ENCODE measurements at regions not wholly inside any gene's neighbourhood (a gene's known extent, or its start where the extent isn't known, plus 50 kb on each side); places are given as distances from the start of the nearest gene placed in this dataset.
"Not testable (repeated sequence)": the region's sequence is repeated elsewhere in the genome, so short reads cannot be mapped to it uniquely, and the experiment has no call there.

DNA sequence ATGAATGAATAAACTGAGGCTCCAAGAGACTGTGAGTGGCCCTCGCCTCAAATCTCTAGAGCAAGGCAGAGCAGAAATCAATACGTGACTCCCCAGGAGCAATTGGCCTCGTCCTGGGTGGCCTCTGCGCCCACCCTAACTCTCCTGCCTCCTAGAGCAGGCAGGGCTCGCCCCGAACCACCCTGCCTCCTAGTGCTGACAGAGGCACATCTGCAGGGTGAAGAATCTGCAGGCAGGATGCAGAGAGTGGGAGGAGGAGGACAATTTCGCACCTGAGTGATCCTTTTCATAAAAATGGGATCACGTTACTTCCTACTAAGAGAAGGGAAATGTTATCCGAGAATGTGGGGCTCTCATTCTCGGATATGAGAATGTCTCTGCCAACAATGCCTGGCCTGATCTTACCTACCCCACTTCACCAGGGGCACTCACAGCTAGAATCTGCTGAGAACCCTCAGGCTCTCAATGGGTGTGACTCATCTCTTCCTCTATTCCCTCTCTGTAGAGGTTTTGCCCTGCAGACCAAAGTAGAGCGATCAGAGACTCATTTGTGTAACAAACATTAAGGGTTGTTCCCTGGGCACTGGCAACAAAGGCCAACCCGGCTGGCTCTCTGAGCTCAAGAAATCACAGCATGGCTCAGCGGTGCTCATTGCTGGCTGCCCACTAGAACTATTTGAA lies 61.7 kb upstream of the BCL2L14 start:
- POLR2A ChIA-PET: no interaction called here
- Histone ChIP-seq H3K9me3 (ENCODE audit: control insufficient read depth, insufficient read depth, low read length) (no peaks in the 10 kb centered on the region), H3K27me3 (ENCODE audit: control insufficient read depth, insufficient read depth, low read length) (no peaks in the 10 kb centered on the region), H3K4me3 (ENCODE audit: low read depth, low read length) (no peak overlapping the region), H3K27ac (ENCODE audit: low read depth, low read length) (no peak overlapping the region)
- DNase-seq (ENCODE audit: low read depth, low spot score): no peak
- CTCF ChIA-PET: no interaction called here
- TF ChIP-seq, protein P1, sequence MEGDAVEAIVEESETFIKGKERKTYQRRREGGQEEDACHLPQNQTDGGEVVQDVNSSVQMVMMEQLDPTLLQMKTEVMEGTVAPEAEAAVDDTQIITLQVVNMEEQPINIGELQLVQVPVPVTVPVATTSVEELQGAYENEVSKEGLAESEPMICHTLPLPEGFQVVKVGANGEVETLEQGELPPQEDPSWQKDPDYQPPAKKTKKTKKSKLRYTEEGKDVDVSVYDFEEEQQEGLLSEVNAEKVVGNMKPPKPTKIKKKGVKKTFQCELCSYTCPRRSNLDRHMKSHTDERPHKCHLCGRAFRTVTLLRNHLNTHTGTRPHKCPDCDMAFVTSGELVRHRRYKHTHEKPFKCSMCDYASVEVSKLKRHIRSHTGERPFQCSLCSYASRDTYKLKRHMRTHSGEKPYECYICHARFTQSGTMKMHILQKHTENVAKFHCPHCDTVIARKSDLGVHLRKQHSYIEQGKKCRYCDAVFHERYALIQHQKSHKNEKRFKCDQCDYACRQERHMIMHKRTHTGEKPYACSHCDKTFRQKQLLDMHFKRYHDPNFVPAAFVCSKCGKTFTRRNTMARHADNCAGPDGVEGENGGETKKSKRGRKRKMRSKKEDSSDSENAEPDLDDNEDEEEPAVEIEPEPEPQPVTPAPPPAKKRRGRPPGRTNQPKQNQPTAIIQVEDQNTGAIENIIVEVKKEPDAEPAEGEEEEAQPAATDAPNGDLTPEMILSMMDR (IDR thresholded peaks at IDR 0.05; ENCODE audit: low read depth, low read length): no peak

DNA sequence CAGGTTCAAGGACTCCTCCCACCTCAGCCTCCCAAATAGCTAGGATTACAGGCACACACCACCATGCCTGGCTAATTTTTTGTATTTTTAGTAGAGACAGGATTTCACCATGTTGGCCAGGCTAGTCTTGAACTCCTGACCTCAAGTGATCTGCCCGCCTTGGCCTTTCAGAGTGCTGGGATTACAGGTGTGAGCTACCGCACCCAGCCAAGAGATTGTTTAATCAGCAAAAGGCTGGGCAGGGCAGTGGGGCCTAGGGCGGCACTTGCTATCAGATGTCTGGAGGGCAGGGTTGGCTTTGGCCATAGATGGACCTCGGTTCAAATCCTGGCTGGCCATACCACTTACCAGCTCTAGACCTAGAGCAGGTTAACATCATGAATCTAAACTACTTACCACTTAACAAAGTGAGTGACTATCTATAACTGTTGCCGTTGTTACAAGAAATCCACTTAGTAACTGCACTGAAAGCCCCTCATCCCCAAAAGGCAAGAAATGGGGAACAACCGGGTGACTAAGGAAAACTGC lies 60.9 kb upstream of the BCL2L14 start:
- DNase-seq (ENCODE audit: low read depth, low spot score); H3K27me3 ChIP-seq (ENCODE audit: control insufficient read depth, insufficient read depth, low read length); POLR2A ChIA-PET; H3K9me3 ChIP-seq (ENCODE audit: control insufficient read depth, insufficient read depth, low read length); H3K27ac ChIP-seq (ENCODE audit: low read depth, low read length); H3K4me3 ChIP-seq (ENCODE audit: low read depth, low read length); CTCF ChIA-PET: not testable (repeated sequence)

DNA sequence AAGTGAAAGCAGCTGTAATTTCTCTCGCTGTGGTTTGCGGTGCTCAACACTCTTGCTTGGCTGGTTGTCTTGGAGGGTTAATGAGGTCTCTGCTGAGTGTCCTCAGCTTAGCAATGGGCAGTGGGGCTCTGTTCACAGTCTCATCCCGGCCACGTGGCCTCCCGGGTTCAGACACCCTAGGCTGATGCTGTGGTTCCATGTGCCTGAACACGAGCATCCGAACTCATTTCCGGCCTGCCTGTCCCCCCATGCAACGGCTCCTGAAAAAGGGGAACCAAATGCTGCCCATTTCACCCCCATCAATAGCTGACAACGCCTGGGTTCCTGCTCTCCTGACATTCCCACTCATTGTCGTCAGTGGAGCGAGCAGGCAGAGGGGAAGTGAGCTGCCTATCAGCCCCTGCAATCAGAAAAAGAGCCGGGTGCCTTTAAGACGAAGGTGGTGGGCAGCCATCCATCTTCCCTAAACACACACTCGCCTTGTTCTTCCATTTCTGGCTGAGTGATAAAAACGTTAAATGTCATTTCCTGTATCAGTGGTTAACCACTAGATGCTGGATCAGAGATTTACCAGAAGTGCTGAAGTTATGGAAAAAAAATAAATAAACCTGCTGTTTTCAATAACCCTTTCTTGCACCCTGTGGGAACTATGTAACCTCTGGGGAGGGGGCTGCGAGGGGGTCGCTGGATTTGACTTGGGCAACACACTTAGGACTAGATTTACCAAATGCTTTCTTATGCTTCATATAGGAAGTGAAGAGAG lies 60.3 kb upstream of the BCL2L14 start:
- no peak for DNase-seq (ENCODE audit: low read depth, low spot score)
- no peaks in the 10 kb centered on the region for H3K27me3 ChIP-seq (ENCODE audit: control insufficient read depth, insufficient read depth, low read length)
- H3K27ac ChIP-seq (ENCODE audit: low read depth, low read length): no peak overlapping the region
- no peaks in the 10 kb centered on the region for H3K9me3 ChIP-seq (ENCODE audit: control insufficient read depth, insufficient read depth, low read length)
- TF ChIP-seq, protein P1 (IDR thresholded peaks at IDR 0.05; ENCODE audit: low read depth, low read length): no peak
- CTCF ChIA-PET: no interaction called here
- POLR2A ChIA-PET: interaction anchor here (0.5 kb wide), 1 partner anchor 363 kb away, joined by 4 read pairs; no protein-coding TSS in a partner anchor
- H3K4me3 ChIP-seq (ENCODE audit: low read depth, low read length): no peak overlapping the region

DNA sequence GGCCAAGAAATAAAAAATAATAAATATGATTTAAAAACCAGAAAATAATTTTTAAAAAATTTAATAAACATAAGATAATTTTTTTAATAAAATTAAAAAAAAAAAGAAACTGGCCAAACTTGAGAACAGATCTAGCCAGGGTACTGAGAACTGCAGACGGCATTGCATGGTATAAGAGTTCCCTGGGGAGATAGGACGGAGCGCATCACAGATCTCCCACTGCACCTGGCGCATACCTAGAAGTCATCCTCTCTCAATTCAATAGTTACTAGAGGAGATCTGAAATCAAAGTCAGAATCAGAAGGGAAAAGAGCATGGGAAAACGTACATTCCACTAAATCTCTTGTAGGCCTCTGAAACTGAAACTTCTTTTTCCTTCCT lies 58.9 kb upstream of the BCL2L14 start:
- no peak for DNase-seq (ENCODE audit: low read depth, low spot score)
- ChIA-PET POLR2A (no interaction called here), CTCF (interaction anchor here (0.6 to 0.7 kb wide), 2 partner anchors 21 to 457 kb away, joined by 3 read pairs; no protein-coding TSS in a partner anchor)
- Histone ChIP-seq H3K27me3 (ENCODE audit: control insufficient read depth, insufficient read depth, low read length) (no peaks in the 10 kb centered on the region), H3K9me3 (ENCODE audit: control insufficient read depth, insufficient read depth, low read length) (no peaks in the 10 kb centered on the region), H3K27ac (ENCODE audit: low read depth, low read length) (no peak overlapping the region), H3K4me3 (ENCODE audit: low read depth, low read length) (no peak overlapping the region)
- TF ChIP-seq, protein P1 (IDR thresholded peaks at IDR 0.05; ENCODE audit: low read depth, low read length): no peak

DNA sequence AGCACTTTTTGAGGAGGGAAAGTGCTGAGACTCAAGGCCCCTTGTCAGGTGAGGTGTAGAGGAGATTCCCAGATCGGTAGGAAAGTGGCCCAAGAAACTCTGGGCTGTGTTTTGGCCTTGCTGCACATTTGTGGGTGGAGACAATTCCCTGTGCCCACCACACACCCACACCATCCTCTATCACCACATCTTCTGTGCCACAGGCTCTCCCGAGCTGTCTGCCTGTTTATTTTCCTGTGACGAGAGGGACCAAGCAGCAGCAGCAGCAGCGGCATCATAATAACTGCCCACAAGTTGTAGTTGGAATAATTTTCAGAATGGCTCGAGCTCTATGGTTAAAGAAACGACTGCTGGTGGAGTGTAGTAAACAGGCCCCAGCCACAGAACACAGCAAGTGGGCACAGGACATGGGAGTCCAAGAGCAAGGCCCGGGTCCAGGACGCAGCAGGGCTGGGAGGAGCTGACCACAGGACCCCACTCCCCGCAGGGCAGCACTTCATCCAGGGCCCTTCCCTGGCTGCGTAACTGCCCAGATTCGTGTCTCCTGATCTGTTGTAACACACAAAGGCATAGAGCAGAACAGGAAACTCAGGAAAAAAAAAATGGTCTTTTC lies 55.6 kb upstream of the BCL2L14 start:
- TF ChIP-seq, protein P1 (IDR thresholded peaks at IDR 0.05; ENCODE audit: low read depth, low read length): no peak
- no peak for DNase-seq (ENCODE audit: low read depth, low spot score)
- CTCF ChIA-PET: interaction anchor here (0.6 kb wide), 1 partner anchor 161 kb away, joined by 3 read pairs; no protein-coding TSS in a partner anchor
- Histone ChIP-seq H3K9me3 (ENCODE audit: control insufficient read depth, insufficient read depth, low read length) (no peaks in the 10 kb centered on the region), H3K27me3 (ENCODE audit: control insufficient read depth, insufficient read depth, low read length) (no peaks in the 10 kb centered on the region), H3K27ac (ENCODE audit: low read depth, low read length) (no peak overlapping the region), H3K4me3 (ENCODE audit: low read depth, low read length) (no peak overlapping the region)
- POLR2A ChIA-PET: no interaction called here
